ENCODE measurements at regions not wholly inside any gene's neighbourhood (a gene's known extent, or its start where the extent isn't known, plus 50 kb on each side); places are given as distances from the start of the nearest gene placed in this dataset.

- Histone ChIP-seq H3K27me3 (no peaks in the 10 kb centered on the region), H3K4me1 (no peaks in the 10 kb centered on the region), H3K36me3 (no peaks in the 10 kb centered on the region), H3K27ac (no peak overlapping the region), H3K9me3 (no peaks in the 10 kb centered on the region), H3K4me3 (replicated peaks in 1 of 3) (no peak overlapping the region)
- DNase-seq, result no peak
- TF ChIP-seq, protein P1, sequence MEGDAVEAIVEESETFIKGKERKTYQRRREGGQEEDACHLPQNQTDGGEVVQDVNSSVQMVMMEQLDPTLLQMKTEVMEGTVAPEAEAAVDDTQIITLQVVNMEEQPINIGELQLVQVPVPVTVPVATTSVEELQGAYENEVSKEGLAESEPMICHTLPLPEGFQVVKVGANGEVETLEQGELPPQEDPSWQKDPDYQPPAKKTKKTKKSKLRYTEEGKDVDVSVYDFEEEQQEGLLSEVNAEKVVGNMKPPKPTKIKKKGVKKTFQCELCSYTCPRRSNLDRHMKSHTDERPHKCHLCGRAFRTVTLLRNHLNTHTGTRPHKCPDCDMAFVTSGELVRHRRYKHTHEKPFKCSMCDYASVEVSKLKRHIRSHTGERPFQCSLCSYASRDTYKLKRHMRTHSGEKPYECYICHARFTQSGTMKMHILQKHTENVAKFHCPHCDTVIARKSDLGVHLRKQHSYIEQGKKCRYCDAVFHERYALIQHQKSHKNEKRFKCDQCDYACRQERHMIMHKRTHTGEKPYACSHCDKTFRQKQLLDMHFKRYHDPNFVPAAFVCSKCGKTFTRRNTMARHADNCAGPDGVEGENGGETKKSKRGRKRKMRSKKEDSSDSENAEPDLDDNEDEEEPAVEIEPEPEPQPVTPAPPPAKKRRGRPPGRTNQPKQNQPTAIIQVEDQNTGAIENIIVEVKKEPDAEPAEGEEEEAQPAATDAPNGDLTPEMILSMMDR (IDR thresholded peaks at IDR 0.05), result no peak
- TF ChIP-seq POLR2A (IDR thresholded peaks at IDR 0.05), result no peak
- intact Hi-C loops (cut with DNase I), result no loop called here
- 65 to 77% methylated on average over 3 of the region's 3 CpGs for WGBS, 2 donors
Measured at GRCh38 chr1:36562181-36562685, 79.5 kb upstream of the CSF3R start.

GRCh38 chr1:36561361-36561724 lies 78.6 kb upstream of the CSF3R start:
- Histone ChIP-seq H3K27ac (no peak overlapping the region), H3K36me3 (no peaks in the 10 kb centered on the region), H3K4me1 (no peaks in the 10 kb centered on the region), H3K27me3 (no peaks in the 10 kb centered on the region), H3K9me3 (no peaks in the 10 kb centered on the region), H3K4me3 (replicated peaks in 1 of 3) (no peak overlapping the region)
- whole genome bisulfite sequencing, 2 donors, result 86 to 87% methylated on average over 9 of the region's 9 CpGs
- no peak for DNase-seq
- TF ChIP-seq, protein P1 (IDR thresholded peaks at IDR 0.05), result no peak
- no peak for TF ChIP-seq POLR2A (IDR thresholded peaks at IDR 0.05)
- intact Hi-C loops (cut with DNase I), result no loop called here

DNA sequence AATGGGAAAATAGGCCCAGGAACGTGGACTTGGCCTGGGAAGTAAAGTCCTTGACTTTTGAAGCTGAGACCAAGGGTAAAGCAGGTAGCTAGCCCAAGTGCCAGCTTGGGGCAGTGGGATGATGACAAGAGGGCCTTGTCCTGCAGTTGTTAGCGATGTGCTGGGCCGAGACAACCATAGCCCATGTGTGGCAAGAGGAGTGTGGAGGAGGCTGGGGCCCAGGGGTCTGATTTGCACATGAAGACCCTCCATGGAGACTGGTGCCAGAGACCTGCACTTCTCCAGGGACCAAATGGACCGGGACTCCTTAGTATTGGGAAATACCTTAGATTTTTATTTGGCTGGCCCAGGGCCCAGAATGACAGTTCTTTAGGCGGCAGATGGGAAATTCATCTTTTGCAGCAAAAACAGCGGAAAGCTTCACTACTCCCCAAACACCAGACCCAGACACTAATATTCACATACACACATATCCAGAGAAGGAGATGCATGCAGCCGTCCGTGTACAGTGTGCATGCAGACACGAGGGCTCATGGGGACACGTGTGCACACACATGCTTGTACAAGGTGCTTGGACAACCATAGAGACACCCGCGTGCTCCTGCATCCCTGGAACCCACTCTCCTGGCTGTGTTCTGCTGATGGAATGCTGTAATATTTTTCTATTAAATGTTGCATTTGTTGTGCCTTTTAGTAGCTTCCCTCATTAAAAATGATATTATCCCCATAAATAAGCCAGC lies 78.1 kb upstream of the CSF3R start:
- H3K36me3 ChIP-seq, result no peaks in the 10 kb centered on the region
- TF ChIP-seq, protein P1 (IDR thresholded peaks at IDR 0.05), result no peak
- TF ChIP-seq POLR2A (IDR thresholded peaks at IDR 0.05), result no peak
- no peaks in the 10 kb centered on the region for H3K27me3 ChIP-seq
- H3K4me3 ChIP-seq (replicated peaks in 1 of 3), result no peak overlapping the region
- H3K27ac ChIP-seq, result no peak overlapping the region
- H3K9me3 ChIP-seq, result no peaks in the 10 kb centered on the region
- no peaks in the 10 kb centered on the region for H3K4me1 ChIP-seq
- DNase-seq, result no peak
- 79 to 89% methylated on average over 11 to 12 of the region's 12 CpGs for WGBS, 2 donors
- intact Hi-C loops (cut with DNase I), result no loop called here

- WGBS, 2 donors, result 80 to 86% methylated on average over 8 of the region's 8 CpGs
- H3K9me3 ChIP-seq, result no peaks in the 10 kb centered on the region
- intact Hi-C loops (cut with DNase I), result no loop called here
- TF ChIP-seq, protein P1 (IDR thresholded peaks at IDR 0.05), result no peak
- TF ChIP-seq POLR2A (IDR thresholded peaks at IDR 0.05), result no peak
- no peaks in the 10 kb centered on the region for H3K36me3 ChIP-seq
- H3K27me3 ChIP-seq, result no peaks in the 10 kb centered on the region
- no peak overlapping the region for H3K27ac ChIP-seq
- no peak for DNase-seq
- H3K4me3 ChIP-seq (replicated peaks in 1 of 3), result no peak overlapping the region
- H3K4me1 ChIP-seq, result no peaks in the 10 kb centered on the region
Measured at GRCh38 chr1:36560177-36560576, 77.5 kb upstream of the CSF3R start.

DNA sequence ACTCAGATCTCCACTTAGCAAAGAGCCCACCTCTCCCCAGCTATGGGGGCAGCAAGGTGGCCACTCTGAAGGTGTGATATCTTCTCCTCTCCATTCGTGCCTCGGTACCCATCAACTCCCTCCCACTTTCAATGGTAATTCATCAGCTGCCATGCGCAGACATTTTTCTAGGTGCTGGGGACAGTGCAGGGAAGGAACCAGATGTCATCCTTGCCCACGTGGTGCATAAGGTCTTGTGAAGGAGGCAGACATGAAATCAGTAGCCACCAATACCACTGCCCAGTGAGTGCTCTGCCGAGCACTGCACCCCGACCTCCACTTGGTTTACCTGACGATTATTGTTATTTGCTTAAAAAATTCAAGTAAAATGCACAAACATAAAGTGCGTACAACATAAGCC lies 76.3 kb upstream of the CSF3R start:
- no peaks in the 10 kb centered on the region for H3K27me3 ChIP-seq
- no peaks in the 10 kb centered on the region for H3K36me3 ChIP-seq
- H3K4me1 ChIP-seq, result no peaks in the 10 kb centered on the region
- H3K4me3 ChIP-seq (replicated peaks in 1 of 3), result no peak overlapping the region
- intact Hi-C loops (cut with DNase I), result no loop called here
- no peak overlapping the region for H3K27ac ChIP-seq
- no peaks in the 10 kb centered on the region for H3K9me3 ChIP-seq
- 75 to 76% methylated on average over 8 of the region's 8 CpGs for WGBS, 2 donors
- TF ChIP-seq POLR2A (IDR thresholded peaks at IDR 0.05), result no peak
- DNase-seq, result no peak
